AML-193 (cell line): ENCODE measurements at regions not wholly inside any gene's neighbourhood (a gene's known extent, or its start where the extent isn't known, plus 50 kb on each side); places are given as distances from the start of the nearest gene placed in this dataset.
A peak's percentile ranks its signal among the peaks of the same experiment; 100 is the strongest.
"Not testable (repeated sequence)": the region's sequence is repeated elsewhere in the genome, so short reads cannot be mapped to it uniquely, and the experiment has no call there.

Experiments
- DNase-seq, 2 experiments: peaks; one replicate each; lab custom pipeline; 2025; lab: John Stamatoyannopoulos, UW

- DNase-seq: not testable (repeated sequence)
Observed at GRCh38 chr1:99444211-99444927, 180.1 kb downstream of the PLPPR4 start.

DNA sequence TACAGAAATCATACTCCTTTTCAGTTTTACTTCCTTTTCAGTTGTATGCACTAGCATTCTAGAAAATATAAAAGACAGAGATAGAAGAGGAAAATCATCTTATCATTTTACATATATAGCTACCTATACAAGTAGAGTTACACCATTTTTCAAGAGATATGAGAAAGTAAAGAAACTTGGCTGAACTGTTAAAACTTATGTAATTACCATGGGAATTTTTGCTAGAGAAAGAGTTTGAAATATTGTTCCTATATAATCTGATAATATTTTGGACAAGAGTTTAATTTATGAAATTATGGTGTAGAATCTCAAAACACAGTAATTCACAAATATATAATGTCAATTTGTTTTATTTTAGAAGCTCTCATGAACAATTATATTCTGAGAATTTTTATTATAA, 180.8 kb downstream of the PLPPR4 start:
- DNase-seq: no peak

GRCh38 chr1:99445486-99445885, 181.2 kb downstream of the PLPPR4 start:
- no peak for DNase-seq

- DNase-seq: no peak
Observed at GRCh38 chr1:99447721-99448120, 183.4 kb downstream of the PLPPR4 start.

- DNase-seq: no peak
Observed at GRCh38 chr1:99455760-99456159, 190.2 kb upstream of the PALMD start.

DNA sequence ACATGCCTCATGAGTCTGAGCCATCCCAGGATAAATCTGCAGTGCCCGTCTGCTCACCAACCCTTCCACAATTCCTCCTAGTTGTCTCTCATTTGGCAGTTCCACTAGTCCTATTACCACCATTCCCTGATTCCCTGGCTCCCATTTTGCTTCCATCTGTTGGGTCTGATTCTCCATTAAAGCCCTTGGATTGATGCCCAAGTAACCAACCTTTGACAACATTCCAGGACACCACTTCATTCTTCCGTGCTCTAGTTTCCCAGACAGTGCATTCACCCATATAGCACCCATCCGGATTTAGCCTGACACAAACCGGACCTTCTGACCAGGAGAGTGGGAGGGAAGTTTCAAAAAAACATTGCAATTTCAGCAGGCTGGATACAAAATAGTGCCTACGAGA, 189.4 kb upstream of the PALMD start:
- no peak for DNase-seq

- no peak for DNase-seq
Observed at GRCh38 chr1:99457381-99458165, 188.3 kb upstream of the PALMD start.

GRCh38 chr1:99461499-99461898, 184.4 kb upstream of the PALMD start:
- no peak for DNase-seq

DNA sequence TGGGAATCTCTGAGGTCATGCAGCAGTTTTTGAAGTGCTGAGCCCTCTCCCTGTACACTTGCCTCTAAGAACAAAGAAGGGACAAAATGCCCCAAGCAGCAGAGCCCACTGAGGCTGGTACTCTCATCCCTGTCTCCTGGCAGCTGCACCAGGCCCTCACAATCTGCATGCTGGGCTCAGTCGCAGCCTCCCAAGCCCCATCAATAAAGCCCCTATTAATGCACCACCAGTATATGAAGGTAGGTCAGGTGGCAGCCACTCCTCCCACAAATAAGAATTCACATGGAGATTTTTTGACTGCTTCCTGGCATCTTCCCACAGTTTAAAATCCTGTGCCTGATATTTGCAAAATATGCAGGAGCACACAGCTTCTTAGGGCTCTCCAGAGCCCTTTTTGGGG, 181.2 kb upstream of the PALMD start:
- DNase-seq: no peak

DNA sequence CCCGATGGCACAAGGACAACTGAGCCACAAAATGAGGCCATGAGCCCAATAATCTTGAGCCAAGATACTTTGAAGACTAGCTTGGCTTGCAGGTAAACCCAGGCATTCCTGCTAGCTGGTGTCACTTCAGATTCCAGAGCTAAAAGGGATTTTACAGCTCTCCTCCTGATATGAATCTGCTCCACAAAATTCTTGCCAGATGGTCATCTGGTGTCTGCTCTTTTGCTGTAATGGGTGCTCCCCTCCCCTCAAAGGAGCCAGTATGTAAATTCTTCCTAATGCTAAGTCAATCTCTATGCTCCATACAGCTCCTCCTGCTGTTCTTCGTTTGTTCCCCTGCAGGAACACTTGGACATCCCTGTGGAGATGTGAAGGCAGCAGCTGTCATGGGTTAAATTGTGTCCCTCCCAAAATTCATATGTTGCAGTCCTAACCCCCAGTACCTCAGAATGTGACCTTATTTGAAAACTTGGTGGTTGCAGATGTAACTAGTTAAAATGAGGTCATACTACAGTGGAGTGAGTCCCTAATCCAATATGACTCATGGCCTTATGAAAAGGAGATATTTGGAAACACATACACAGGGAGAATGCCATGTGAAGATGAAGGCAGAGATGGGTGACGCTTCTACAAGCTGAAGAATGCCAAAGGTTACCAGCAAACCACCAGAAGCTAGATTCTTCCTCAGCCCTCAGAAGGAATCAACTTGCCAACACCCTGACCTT, 180.6 kb upstream of the PALMD start:
- no peak for DNase-seq

DNA sequence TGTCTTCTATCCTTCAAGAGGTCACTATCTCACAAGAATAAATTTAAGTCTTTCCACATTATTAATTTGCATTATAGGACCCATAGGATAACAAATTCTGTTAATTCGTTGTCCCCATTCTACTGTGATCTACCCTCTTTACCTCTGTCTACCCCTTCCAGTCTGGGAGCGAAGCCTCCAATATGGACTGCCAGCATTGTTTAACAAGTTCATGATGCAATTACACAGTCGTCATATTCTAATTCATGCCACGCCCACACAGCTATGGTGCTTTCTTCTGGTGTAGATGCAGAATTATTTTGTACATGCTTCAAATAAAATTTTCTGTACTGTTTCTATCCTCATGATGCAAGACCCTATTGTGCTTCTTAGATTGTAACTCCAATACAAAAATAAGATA, 178.3 kb upstream of the PALMD start:
- DNase-seq: no peak

- no peak for DNase-seq
Observed at GRCh38 chr1:99469550-99469971, 176.4 kb upstream of the PALMD start.

DNA sequence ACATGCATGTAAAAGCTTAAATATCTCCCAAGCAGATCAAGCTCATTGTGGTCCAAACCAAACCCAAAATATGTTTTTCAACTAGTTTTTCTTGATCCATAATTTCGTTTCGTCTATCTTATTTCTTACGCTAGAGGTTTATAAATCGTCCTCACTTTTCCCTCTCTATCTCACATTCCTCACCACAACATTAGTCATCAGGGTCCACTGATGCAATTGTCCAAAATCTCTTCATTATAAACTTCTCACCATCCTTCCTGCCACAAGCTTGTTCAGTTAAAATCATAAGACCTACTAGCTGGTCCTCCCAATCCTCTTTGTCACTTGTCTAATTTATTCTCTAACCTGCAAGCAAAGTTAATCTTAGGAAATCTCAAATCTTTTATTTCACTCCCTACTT, 173.0 kb upstream of the PALMD start:
- DNase-seq: no peak

- DNase-seq: no peak
Observed at GRCh38 chr1:99474350-99474893, 171.5 kb upstream of the PALMD start.

- no peak for DNase-seq
Observed at GRCh38 chr1:99476058-99476457, 169.9 kb upstream of the PALMD start.

GRCh38 chr1:99481391-99481996, 164.4 kb upstream of the PALMD start:
- DNase-seq: peak; percentile 15 to 46

DNA sequence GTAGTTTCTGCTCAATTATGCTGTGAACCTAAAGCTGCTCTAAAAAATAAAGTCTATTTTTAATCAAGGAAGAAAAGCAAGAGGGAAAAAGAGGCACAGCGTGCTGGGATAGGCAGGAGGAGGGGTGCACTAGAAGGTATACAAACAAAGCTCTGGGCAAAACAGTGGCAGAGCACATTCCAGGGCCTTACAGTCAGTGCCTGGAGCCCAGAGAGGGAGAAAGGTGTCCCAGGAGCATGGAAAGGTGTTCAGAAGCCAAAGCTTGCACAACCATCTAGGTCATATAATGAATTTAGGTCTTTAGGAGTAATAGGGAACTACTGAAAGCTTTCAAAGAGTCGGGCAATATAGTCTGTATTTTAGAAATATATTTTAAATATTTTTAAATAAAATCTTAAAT, 163.6 kb upstream of the PALMD start:
- no peak for DNase-seq

DNA sequence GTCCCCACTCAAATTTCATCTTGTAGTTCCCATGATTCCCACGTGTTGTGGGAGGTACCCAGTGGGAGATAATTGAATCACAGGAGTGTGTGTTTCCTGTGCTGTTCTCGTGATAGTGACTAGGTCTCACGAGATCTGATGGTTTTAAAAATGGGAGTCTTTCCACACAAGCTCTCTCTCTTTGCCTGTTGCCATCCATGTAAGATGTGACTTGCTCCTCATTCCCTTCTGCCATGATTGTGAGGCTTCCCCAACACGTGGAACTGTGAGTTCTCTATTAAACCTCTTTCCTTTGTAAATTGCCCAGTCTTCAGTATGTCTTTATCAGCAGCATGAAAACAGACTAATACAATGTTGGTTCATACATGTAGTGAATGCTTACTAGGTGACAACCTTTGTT, 163.2 kb upstream of the PALMD start:
- DNase-seq: no peak

DNA sequence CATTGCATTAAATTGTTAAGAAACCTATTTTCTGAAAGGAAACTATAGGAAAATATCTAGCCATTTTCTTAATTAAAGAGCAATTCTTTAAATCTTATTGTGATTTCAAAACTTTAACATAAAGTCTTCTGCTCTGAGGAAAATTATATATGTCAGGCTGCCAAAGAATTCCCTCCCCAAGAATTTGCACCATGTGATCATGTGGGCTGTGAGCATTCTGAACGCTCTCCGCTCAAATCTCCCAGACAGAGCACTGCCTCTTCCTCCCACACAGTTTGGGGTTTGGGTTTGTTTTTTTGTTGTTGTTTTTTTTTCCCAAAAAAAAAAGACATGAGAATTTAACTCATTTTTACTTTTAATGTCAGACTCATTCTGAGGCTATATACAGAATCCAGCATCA, 155.9 kb upstream of the PALMD start:
- no peak for DNase-seq

GRCh38 chr1:99496067-99496466, 149.8 kb upstream of the PALMD start:
- no peak for DNase-seq

- no peak for DNase-seq
Observed at GRCh38 chr1:99497690-99498089, 148.2 kb upstream of the PALMD start.

- no peak for DNase-seq
Observed at GRCh38 chr1:99500541-99500940, 145.4 kb upstream of the PALMD start.
